Endometrial microvascular endothelial cells (primary cell): ENCODE measurements at regions not wholly inside any gene's neighbourhood (a gene's known extent, or its start where the extent isn't known, plus 50 kb on each side); places are given as distances from the start of the nearest gene placed in this dataset.

ENCODE experiments used
- in situ Hi-C: cut with HindIII; loops from 2 replicates; pipeline ENCODE4 v1.10.0; 2017; ENCODE audit warnings: low sequenced_read_pairs, low pct_unique_long_range_greater_than_20kb; ENCODE audit errors: inconsistent ontology term

DNA sequence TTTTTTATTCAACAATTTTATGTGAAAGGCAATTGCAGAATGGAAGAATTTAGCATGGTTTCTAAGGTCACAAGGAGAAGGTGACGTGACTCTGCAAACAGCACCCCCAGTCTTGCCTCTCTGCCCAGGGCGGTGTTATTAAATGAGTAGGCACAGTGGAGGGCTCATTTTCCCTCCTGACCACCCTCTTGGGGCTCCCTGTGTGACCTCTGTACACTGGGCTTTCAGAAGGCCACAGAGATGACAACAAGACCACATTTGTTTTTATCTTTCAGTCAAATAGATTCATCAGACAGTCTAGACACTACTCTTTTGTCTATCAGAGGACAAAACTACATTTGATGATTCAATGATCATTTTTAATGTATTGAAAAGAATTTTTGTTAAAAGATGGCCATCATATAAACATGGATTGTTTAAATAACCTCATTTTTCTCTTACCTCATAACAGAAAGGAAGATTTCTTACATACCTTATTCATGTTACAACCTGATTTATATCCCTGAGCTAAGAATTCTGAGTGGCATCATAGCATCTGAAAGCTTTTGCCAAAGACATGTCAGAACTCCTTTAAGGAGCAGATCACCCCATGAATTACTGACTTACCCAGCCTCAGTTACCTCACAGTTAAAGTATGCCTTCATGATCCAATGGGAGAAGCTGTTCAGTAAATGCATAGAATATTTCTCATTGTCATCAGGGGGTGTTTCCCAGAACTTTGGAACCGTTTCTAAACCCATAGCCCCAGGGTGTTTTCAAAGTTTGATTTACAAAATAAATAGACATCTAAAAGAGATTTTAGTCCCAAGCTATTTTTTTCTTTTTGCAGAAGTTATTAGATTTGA is 184.0 kb upstream of the RFC3 start:
- in situ Hi-C loops = no loop called here

DNA sequence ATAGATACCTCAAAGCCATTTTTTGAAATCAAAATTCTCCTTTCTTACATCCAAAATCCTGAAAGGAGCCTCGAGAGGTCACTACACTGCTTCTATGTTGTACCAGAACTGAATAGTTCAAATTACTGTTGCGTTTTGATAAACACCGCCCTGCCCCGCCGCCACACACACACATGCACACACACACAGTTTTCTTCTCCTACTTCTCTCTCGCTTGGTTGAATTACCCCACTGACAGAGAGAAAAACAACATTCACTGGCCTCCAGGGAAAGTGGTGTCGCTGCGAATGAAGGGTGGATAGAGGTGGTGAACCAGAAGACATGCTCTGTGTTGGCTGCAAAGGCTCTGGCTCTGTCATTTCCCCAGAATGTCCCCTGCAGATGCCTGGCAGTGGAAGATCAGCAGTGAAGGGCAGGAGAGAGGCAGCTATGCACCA is 183.4 kb upstream of the RFC3 start:
- in situ Hi-C loops = no loop called here

DNA sequence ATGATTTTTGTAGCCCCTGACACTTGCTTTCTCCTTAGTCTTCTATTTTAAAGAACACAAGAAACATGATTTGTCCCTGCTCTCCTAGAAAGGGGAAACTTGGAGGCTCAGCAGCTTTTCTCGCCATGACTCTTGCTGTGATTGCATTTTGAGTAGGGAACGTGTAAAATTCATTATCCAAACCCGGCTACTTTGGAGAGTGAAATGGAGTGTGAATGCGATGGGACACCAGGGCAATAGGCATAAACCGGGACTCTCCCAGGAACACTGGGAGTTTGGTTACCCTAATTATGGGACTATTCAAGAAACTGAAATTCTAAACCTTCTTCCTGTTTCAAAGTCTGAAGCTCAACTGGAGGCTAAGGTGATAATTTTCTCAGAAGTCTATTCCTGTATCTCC is 181.7 kb upstream of the RFC3 start:
- in situ Hi-C loops = no loop called here

DNA sequence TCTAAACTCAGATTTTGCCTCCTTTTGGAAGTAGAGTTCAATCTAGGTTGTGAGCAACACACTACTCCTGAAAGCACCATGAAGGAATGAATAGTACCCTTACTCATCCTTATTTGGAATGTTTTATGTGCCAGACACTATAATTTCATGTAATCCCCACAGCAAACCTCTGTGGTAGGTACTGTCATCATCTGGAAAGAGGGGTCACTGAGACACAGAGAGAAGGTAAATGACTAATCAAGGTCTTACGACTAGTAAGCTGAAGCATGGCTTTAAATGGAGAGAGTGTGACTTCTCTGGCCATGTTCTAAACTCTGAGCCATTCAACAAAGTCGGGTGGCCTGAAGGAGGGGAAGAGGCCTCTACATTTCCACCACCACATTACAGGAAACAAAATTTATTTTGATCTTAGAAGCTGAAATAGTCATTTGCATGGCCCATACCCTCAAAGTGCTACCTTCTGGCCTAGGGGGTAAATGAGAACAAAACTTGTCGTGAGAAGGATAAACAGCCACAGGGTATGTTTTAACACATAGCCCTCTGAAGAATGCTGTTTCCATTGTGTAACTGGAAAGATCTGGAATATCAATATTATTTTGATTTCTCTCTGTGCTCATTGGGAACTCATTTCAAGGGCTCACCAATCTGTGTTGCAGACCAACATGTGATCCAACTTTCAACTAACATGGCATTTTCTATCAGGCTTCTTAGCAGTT is 180.8 kb upstream of the RFC3 start:
- in situ Hi-C loops = no loop called here

DNA sequence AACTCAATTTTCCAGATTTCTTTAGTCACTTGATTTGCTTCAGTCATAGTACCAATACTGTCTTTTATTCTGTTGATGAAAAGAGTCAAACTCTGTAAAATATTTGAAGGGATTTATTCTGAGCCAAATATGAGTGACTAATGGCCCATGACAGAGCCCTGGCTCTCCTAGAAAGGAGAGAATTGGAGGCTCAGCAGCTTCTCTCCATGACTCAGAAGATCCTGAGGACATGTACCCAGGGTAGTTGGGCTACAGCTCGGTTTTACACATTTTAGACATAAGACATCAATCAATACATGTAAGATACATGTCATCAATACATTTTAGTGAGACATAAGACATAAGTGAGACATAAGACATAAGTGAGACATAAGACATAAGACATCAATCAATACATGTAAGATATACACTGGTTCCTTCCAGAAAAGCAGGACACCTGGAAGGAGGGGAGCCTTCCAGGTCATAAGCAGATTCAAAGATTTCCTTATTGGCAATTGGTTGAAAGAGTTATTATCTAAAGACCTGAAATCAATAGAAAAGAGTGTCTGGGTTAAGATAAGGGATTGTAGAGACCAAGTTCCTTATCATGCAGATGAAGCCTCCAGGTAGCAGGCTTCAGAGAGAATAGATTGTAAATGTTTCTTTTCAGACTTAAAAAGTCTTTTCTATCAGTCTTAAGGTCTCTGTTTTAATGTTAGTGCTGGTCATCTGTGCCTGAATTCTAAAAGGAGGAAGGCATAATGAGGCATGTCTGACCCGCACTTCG is 179.8 kb upstream of the RFC3 start:
- in situ Hi-C loops = no loop called here

DNA sequence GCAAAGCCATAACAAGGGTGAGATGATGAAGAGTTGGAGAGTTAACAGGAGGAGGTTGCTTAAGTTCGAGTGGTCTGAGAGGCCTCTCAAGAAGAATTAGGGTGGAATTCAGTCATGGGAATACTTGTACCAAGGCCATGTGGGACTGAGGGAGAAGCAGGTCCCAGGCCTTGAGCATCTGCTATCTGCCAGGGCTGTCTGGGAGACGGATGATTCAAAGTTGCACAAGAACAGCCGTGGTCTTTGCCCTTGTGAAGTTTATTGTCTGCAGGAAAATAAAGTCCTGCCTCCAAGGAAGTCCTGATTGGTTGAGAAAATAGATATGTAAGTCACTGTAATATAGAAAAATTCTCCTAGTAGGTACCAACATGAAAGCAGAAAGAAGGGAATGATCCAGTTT is 178.8 kb upstream of the RFC3 start:
- in situ Hi-C loops = no loop called here

DNA sequence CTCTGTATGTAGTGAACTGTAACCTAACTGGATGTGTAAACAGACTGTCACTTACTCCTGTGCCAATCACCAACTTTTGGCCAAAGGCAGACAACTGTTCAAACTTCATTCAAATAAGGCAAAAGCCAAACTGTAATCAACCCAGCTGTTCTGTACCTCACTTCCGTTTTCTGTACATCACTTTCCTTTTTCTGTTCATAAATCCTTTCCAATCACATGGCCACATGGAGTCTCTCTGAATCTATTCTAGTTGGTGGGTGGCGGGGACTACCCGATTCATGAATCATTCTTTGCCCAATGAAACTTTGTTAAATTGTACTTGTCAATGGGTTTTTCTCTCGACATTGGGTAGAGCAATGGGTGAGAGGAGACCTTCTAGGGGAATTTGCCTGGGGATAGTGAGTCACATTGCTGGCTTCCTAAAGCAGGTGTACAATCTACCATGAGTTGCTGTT is 178.3 kb upstream of the RFC3 start:
- in situ Hi-C loops = no loop called here

DNA sequence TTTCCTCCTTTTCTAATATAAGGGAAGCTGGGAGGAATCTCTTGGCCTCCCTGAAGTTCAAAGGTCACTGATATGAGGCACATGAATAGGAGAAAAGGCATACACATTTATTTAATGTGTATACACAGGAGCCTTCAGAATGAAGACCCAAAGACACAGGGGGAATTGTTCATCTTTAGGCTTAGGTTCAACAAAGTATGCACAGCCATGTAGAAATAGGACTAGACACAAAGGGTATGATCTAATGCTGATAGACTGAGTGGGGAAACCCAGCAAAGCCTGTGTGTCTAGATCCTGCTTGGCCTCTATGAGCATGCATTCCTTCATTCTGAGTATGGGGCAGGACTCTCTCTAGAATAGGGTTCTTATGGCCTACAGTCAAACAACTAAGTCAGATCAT is 177.1 kb upstream of the RFC3 start:
- in situ Hi-C loops = no loop called here

DNA sequence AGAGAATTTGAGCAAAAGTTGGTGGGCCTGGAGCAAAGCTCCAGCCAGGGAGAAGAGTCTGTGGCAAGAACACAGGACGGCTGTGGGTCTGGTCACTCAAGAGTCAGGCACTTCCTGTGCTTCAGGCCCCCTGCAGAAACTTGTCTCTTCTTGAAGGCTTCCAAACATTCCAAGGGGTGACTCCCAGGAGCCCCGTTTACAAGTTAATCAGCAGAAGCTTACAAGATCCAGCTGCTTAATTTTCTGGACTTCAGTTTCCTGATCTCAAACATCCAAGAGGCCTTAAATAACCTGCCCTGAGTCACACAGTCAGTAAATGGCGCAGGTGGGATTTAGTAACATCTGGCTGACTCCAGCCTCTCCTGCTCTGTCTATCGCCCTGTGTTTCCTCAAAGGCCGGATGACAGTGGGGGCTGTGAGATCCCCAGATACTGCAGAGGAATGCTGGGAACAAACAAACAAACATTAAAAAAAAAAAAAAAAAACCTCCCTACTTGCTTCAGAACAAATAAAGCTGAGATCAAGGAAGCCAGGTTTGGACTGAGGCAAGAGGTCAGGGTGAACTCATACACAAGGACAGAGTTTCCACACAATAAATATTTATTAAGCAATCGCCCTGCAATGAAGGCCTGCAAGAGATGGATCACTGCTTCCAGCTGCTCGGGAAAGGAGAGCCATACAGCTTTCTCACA is 175.4 kb upstream of the RFC3 start:
- in situ Hi-C loops = no loop called here

DNA sequence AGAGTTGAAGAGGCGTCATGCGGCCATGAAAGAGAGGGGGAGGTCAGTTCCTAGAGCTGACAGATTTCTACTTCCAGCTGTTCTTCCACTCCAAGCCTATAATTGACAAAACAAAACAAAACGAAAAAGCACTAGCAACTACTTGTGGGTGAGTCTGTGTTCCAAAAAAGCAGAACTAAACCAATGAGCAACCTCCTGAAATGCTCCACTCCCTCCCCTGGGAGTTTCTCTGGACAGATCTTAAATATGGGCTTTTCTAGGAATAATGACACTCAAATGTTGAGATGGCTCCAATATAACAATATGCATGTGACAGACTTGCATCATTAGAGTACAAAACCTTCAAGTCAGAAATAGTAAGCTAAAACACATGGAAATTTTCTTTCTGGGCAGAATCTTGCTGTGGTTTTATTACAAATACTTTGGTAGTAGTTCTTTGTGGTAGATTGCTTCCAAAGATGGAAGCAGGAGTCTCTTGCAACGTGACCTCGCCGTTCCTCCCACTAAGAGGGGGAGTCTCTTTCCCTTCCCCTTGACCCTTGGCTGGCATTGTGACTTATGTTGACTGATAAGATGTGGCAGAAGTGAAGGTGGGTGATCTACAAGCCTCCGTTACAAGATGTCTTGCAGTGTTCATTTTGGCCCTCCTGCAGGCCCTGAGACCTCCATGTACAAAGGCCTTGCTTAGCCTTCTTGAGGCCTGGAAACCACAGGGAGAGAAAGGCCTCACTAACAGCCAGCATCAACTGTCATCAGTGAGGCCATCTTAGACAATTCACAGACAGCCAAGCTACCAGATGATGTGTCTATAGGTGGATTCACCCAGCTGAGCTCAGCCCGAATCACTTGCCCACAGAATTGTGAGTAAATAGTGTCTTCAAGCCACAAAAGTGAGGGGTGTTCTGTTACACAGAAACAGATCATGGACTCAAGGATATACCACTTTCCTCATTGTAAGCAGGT is 173.1 kb upstream of the RFC3 start:
- in situ Hi-C loops = no loop called here

DNA sequence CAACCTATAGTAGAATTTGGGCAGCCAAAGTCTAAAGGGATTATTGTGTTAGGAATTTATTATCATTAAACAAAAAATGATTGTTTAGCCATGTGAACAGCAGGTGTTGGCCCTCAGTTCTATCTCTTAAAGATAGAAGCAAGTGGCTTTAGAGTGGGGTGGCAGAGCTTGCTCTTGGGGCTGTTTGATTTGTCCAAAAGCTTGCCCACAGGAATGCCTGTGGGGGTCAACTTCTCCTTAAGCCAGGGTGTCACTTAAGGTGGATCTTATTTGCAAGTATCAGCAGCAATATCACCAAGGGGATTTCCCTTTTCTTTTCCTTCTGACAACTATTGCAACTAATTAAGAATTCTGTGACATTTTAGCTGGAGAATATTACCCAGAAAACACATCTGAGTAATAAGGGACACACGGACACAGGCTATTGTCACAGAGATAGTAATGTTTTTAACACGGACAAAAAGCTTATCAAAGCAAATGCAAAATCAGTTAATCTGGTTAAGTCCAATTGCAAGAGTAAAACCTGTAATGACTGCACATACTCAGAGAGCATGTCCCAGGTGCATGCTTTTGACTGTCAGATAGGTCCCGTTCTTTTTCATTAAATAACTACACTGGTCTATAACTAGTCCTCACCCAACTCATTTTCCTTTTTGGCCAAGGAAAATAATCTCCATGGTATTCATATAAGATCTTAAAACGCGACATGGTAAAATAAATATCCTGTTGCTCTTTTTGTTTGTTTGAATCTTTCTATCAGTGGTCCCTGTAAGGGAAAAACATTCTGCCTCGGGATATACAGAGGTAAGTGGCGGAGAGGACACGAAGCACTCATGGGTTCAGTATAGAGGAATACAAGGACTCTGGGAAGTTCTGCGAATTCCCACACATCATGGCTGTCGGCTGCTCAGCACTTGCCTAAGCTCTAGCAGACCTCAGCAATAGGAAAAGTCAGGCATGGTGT is 172.1 kb upstream of the RFC3 start:
- in situ Hi-C loops = no loop called here

DNA sequence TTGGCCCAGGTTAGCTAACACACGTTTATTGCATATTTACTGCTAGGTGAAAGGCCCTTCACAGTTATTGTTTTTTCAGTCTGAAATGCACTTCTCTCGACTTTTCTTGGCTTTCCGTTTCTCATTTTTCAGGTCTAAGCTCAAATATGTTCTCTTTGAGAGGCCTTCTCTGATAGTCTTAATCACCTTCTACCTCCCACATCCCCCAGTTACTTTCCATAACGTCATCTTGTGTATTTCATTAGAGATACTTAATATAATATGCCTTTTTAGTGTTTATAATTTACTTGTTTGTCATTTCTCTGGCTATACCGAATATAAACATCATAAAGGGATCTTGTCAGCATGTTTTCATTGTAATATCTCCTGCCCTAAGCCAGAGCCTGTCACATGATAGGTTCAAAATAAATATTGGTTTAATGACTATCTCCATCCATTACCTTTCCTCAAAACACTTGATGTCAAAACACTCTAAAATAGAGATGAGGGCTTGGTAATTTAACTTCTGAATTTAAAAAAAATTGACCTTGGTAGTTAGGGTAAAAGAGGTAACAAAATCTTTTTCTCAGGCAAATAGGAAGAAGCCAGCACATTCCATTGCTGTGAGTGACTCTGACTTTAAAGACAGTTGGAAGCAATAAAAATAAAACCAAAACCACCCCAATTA is 168.6 kb upstream of the RFC3 start:
- in situ Hi-C loops = no loop called here

DNA sequence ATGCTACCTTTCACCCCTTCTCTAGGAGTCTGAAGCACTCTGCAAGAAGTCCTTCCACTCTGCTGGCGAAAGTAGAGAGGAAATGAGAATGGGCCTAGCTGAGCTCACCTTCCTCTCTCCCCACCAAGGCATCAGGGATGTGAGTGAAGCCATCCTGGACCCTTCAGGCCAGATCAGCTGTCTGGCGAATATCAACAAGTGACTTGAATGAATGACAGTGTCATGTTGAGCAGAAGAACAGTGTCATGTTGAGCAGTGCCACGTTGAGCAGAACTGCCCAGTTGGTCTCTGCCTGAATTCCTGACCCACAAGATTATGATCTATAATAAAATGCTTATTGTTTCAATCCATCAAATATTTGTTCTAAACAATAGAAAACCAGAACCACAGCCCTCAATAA is 166.2 kb upstream of the RFC3 start:
- in situ Hi-C loops = no loop called here

DNA sequence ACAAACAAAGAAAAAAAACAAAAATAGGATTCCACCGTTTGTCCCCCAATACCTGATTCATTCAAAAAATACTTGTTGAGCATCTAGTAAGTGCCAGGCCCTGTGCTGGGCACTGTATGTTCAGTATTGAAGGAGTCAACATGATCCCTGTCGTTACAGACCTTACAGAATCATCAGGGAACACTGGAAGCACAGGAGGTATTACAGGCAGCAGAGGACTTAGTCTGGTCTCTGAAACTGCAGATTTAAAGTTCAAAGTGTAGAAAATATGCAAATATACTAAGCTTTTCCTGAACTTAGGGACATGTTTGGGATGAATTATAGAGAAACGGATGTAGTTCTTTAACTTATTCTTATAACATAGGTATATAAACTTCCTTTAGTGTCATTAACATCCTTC is 160.7 kb upstream of the RFC3 start:
- in situ Hi-C loops = no loop called here

DNA sequence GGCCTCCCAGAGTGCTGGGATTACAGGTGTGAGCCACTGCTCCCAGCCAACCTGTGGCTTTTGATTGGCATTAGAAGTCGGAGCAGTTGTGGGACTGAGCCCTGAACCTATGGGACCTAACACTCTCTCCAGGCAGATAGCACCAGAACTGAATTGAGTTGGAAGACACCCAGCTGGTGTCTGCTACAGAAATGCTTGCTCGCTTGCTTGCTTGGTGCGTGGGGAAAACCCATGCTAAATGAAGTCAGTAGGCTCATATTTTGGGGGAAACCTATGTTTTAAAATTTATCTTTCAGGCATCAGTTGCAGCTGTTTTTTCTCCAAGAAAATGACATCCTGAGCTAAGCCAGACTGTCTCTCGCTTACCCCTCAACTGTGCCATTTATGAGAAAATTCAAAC is 158.5 kb upstream of the RFC3 start:
- in situ Hi-C loops = no loop called here

DNA sequence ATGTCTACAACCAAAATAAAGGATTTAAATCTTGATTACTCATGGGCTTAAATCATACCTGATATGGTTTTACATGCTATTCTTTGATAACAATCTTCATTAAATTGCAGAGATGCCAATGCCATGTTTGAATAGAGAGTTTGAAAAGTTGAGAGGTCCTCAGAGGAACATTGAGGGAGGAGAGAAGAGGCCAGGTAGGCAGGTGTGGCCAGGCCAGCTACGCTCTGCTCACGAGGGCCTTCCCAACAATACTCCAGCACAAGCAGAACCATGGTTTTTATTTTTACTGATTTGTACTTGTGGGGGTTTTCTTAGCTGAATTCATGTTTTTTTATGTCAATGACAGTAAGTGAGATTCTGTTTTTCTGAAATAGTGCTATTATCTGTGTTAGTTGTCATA is 158.1 kb upstream of the RFC3 start:
- in situ Hi-C loops = no loop called here

DNA sequence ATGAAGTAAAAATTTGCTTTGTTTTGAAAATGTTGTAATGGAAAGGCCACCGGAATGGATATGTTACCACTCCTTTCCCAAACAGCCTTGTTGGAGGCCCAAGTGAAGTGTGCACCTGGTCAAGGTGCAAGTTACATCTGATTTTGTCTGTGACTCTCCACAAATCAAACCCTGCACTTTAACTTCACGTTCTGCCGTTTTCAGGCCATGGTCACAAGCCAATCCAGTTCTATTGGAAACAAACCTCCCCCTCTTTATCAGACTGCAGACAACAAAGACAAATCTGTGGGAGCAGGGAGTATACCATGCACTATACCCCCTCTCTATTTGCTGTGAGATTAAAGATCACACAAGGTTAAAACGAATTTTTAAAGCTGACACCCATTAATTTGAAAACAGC is 155.6 kb upstream of the RFC3 start:
- in situ Hi-C loops = no loop called here
